SK-N-SH (cell line): ENCODE measurements at regions not wholly inside any gene's neighbourhood (a gene's known extent, or its start where the extent isn't known, plus 50 kb on each side); places are given as distances from the start of the nearest gene placed in this dataset.

ENCODE experiments used
- CTCF ChIA-PET: fragments of 300-600, 350-600 bp; formaldehyde crosslinking; extraction: SDS; loops from one replicate; lab custom pipeline; 2021; lab: Yijun Ruan, JAX
- POLR2A ChIA-PET: fragments of 350-600 bp; sonication (Branson Sonifier 250); formaldehyde crosslinking; extraction: SDS; loops from one replicate; lab custom pipeline; 2020; ENCODE audit warnings: antibody characterized with exemption, inconsistent platforms; lab: Yijun Ruan, JAX
- DNase-seq: peaks from one replicate; pipeline ENCODE4 v3.0.0; 2012
- H2AFZ ChIP-seq: fragments of 200-600 bp; sonication (generic); 2 replicates; pipeline ENCODE4 v1.8.1; 2016; ENCODE audit warnings: antibody characterized with exemption, mild to moderate bottlenecking, low read depth
- H3F3A ChIP-seq: fragments of 200-600 bp; sonication (generic); replicated peaks from 2 replicates; pipeline ENCODE3; 2016; ENCODE audit warnings: antibody characterized with exemption, mild to moderate bottlenecking; ENCODE audit not compliant: insufficient read depth
- H3K27ac ChIP-seq, 2 experiments: fragments of 200-500 bp in 1 of 2; fragments of 200-600 bp in 1 of 2; sonication (Bioruptor generic) in 1 of 2; sonication (generic), shearing (Covaris generic) in 1 of 2; 2 replicates each; pipeline versions ENCODE4 v1.5.1 to v1.6.1; 2014 to 2016; ENCODE audit warnings: low read depth in 2 of 2, inconsistent platforms in 1 of 2, low read length in 1 of 2, mild to moderate bottlenecking in 1 of 2, mixed read lengths in 1 of 2
- H3K27me3 ChIP-seq: fragments of 200-600 bp; sonication (generic), shearing (Covaris generic); 2 replicates; pipeline ENCODE4 v1.6.1; 2016; ENCODE audit warnings: mixed run types; ENCODE audit not compliant: insufficient read depth
- H3K36me3 ChIP-seq, 2 experiments: fragments of 200-500 bp in 1 of 2; fragments of 200-600 bp in 1 of 2; sonication (Bioruptor generic) in 1 of 2; sonication (generic) in 1 of 2; replicated peaks in 1 of 2; 2 replicates each; pipeline versions ENCODE3 to v1.5.1; 2014 to 2016; ENCODE audit warnings: low read length in 1 of 2, mild to moderate bottlenecking in 1 of 2; ENCODE audit not compliant: insufficient read depth in 2 of 2, control insufficient read depth in 1 of 2
- H3K4me1 ChIP-seq, 2 experiments: fragments of 200-500 bp in 1 of 2; fragments of 200-600 bp in 1 of 2; sonication (Bioruptor generic) in 1 of 2; sonication (generic), shearing (Covaris generic) in 1 of 2; 2 replicates each; pipeline versions ENCODE4 v1.5.1 to v1.6.1; 2014 to 2016; ENCODE audit warnings: low read depth in 1 of 2, low read length in 1 of 2, mixed run types in 1 of 2; ENCODE audit not compliant: insufficient read depth in 2 of 2, control insufficient read depth in 1 of 2
- H3K4me2 ChIP-seq: fragments of 200-600 bp; sonication (generic), shearing (Covaris generic); 2 replicates; pipeline ENCODE4 v1.6.1; 2017; ENCODE audit warnings: mixed run types
- H3K4me3 ChIP-seq, 2 experiments: fragments of 200-500 bp in 1 of 2; fragments of 200-600 bp in 1 of 2; sonication (Bioruptor generic) in 1 of 2; sonication (generic), shearing (Covaris generic) in 1 of 2; 2 replicates each; pipeline versions ENCODE4 v1.5.1 to v1.8.1; 2014 to 2016; ENCODE audit warnings: low read depth in 2 of 2, inconsistent platforms in 1 of 2, low read length in 1 of 2, mild to moderate bottlenecking in 1 of 2, mixed read lengths in 1 of 2, moderate library complexity in 1 of 2
- H3K79me2 ChIP-seq: fragments of 200-600 bp; sonication (generic); 2 replicates; pipeline ENCODE4 v1.8.1; 2017; ENCODE audit warnings: mild to moderate bottlenecking; ENCODE audit not compliant: insufficient read depth
- H3K9ac ChIP-seq: fragments of 200-600 bp; sonication (generic); 2 replicates; pipeline ENCODE4 v1.6.1; 2017; ENCODE audit warnings: mixed run types
- H3K9me2 ChIP-seq: fragments of 200-600 bp; sonication (generic); 2 replicates; pipeline ENCODE4 v1.6.1; 2017; ENCODE audit warnings: mixed run types
- H3K9me3 ChIP-seq: fragments of 200-600 bp; sonication (generic); 2 replicates; pipeline ENCODE4 v1.6.1; 2017; ENCODE audit warnings: mixed run types, mild to moderate bottlenecking, moderate library complexity
- H4K20me1 ChIP-seq: fragments of 200-600 bp; sonication (generic); 2 replicates; pipeline ENCODE4 v1.6.1; 2017; ENCODE audit warnings: mild to moderate bottlenecking, mixed run types; ENCODE audit not compliant: insufficient read depth
- EZH2phosphoT487 ChIP-seq: fragments of 200-600 bp; sonication (generic); IDR thresholded peaks from 2 replicates; pipeline ENCODE4 v1.6.1; 2017; ENCODE audit warnings: low read depth, mixed run types, mild to moderate bottlenecking, antibody characterized with exemption, moderate library complexity, borderline replicate concordance
- FOXM1 ChIP-seq: IDR thresholded peaks from 2 replicates; pipeline ENCODE4 v1.4.0; 2012; ENCODE audit warnings: low read depth, mild to moderate bottlenecking
- GATA2 ChIP-seq: sonication (generic); formaldehyde crosslinking; IDR thresholded peaks from 2 replicates; pipeline ENCODE4 v1.5.0; 2020; ENCODE audit warnings: mild to moderate bottlenecking, missing genetic modification reagents
- RFX5 ChIP-seq: IDR thresholded peaks from 2 replicates; pipeline ENCODE4 v1.6.1; 2012; ENCODE audit warnings: mild to moderate bottlenecking, improper control_type of control experiment, low read length
- SIN3A ChIP-seq: IDR thresholded peaks from 2 replicates; pipeline ENCODE4 v1.6.1; 2012; ENCODE audit warnings: low read depth, mild to moderate bottlenecking, low read length, moderate library complexity, borderline replicate concordance
- YY1 ChIP-seq: IDR thresholded peaks from 2 replicates; pipeline ENCODE4 v1.4.0; 2012; ENCODE audit warnings: low read depth, mild to moderate bottlenecking
- WGBS: methylation state at CpG from one replicate; pipeline ENCODE4 v1.1.6; 2017; ENCODE audit warnings: low lambda C conversion rate; 5-methylcytosine and 5-hydroxymethylcytosine counted together
- TF ChIP-seq, protein P1 (sequence below): IDR thresholded peaks from 2 replicates; pipeline ENCODE4 v1.4.0; 2012; ENCODE audit warnings: low read depth, borderline replicate concordance
- TF ChIP-seq, protein P2 (sequence below): fragments of 150-350 bp; IDR thresholded peaks from 2 replicates; pipeline ENCODE4 v1.6.1; 2016; ENCODE audit warnings: mild to moderate bottlenecking, low read depth, low read length
- TF ChIP-seq, protein P3 (sequence below): IDR thresholded peaks from 2 replicates; pipeline ENCODE4 v1.6.1; 2012; ENCODE audit warnings: mild to moderate bottlenecking, low read depth, low read length, moderate library complexity
- TF ChIP-seq, protein P4 (sequence below): fragments of 200-600 bp; sonication (generic); IDR thresholded peaks from 2 replicates; pipeline ENCODE4 v1.6.1; 2017; ENCODE audit warnings: antibody characterized with exemption, mild to moderate bottlenecking, moderate library complexity

DNA sequence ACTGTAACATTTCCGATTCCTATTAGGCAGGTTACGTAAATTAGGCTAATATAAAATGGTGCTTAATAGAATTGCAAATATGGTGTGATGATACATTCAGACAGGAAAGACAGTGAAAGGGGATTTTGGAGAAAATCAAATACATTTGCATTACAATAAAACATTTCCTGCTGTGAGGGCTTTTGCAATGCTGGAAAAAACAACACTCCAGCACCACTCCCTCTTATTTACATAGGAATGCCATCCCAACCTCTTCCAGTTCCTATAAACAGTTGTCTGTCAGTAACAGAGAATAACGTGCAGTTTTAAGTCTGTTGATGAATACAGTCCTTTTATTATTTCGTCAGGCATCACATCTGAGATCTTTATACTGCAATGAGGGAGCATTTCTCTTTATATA, 298.8 kb upstream of the FANCL start (continued):
- TF ChIP-seq, protein P1, sequence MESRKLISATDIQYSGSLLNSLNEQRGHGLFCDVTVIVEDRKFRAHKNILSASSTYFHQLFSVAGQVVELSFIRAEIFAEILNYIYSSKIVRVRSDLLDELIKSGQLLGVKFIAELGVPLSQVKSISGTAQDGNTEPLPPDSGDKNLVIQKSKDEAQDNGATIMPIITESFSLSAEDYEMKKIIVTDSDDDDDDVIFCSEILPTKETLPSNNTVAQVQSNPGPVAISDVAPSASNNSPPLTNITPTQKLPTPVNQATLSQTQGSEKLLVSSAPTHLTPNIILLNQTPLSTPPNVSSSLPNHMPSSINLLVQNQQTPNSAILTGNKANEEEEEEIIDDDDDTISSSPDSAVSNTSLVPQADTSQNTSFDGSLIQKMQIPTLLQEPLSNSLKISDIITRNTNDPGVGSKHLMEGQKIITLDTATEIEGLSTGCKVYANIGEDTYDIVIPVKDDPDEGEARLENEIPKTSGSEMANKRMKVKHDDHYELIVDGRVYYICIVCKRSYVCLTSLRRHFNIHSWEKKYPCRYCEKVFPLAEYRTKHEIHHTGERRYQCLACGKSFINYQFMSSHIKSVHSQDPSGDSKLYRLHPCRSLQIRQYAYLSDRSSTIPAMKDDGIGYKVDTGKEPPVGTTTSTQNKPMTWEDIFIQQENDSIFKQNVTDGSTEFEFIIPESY: no peak
- TF ChIP-seq, protein P2, sequence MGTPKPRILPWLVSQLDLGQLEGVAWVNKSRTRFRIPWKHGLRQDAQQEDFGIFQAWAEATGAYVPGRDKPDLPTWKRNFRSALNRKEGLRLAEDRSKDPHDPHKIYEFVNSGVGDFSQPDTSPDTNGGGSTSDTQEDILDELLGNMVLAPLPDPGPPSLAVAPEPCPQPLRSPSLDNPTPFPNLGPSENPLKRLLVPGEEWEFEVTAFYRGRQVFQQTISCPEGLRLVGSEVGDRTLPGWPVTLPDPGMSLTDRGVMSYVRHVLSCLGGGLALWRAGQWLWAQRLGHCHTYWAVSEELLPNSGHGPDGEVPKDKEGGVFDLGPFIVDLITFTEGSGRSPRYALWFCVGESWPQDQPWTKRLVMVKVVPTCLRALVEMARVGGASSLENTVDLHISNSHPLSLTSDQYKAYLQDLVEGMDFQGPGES: no peak
- TF ChIP-seq EZH2phosphoT487: no peak
- TF ChIP-seq, protein P3, sequence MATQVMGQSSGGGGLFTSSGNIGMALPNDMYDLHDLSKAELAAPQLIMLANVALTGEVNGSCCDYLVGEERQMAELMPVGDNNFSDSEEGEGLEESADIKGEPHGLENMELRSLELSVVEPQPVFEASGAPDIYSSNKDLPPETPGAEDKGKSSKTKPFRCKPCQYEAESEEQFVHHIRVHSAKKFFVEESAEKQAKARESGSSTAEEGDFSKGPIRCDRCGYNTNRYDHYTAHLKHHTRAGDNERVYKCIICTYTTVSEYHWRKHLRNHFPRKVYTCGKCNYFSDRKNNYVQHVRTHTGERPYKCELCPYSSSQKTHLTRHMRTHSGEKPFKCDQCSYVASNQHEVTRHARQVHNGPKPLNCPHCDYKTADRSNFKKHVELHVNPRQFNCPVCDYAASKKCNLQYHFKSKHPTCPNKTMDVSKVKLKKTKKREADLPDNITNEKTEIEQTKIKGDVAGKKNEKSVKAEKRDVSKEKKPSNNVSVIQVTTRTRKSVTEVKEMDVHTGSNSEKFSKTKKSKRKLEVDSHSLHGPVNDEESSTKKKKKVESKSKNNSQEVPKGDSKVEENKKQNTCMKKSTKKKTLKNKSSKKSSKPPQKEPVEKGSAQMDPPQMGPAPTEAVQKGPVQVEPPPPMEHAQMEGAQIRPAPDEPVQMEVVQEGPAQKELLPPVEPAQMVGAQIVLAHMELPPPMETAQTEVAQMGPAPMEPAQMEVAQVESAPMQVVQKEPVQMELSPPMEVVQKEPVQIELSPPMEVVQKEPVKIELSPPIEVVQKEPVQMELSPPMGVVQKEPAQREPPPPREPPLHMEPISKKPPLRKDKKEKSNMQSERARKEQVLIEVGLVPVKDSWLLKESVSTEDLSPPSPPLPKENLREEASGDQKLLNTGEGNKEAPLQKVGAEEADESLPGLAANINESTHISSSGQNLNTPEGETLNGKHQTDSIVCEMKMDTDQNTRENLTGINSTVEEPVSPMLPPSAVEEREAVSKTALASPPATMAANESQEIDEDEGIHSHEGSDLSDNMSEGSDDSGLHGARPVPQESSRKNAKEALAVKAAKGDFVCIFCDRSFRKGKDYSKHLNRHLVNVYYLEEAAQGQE: no peak
- TF ChIP-seq, protein P4, sequence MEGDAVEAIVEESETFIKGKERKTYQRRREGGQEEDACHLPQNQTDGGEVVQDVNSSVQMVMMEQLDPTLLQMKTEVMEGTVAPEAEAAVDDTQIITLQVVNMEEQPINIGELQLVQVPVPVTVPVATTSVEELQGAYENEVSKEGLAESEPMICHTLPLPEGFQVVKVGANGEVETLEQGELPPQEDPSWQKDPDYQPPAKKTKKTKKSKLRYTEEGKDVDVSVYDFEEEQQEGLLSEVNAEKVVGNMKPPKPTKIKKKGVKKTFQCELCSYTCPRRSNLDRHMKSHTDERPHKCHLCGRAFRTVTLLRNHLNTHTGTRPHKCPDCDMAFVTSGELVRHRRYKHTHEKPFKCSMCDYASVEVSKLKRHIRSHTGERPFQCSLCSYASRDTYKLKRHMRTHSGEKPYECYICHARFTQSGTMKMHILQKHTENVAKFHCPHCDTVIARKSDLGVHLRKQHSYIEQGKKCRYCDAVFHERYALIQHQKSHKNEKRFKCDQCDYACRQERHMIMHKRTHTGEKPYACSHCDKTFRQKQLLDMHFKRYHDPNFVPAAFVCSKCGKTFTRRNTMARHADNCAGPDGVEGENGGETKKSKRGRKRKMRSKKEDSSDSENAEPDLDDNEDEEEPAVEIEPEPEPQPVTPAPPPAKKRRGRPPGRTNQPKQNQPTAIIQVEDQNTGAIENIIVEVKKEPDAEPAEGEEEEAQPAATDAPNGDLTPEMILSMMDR: no peak
- TF ChIP-seq SIN3A: no peak
- no peak for TF ChIP-seq GATA2 (CRISPR knock-in tag)

DNA sequence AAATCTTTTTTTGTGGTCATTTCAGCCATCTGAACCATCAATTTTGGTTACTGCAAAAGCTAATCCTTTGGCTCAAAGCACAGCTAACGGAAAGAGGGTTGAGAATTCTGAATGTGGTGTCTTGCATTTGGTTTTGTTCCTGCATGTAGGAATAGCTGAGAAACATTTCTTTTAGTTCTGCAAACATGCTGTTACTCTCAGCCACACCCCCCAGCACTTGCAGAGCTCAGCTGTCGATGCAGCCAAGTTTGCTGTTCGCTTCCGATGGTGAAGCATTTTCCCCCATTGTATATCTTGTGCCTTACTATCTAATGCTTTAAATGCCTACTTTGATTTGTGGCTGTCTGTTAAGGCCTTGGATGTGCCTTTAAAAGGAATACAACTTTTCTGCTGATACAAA, 294.9 kb upstream of the FANCL start:
- Histone ChIP-seq H3F3A (no peaks in the 10 kb centered on the region), H3K4me3 (no peak overlapping the region)
- WGBS: 64% methylated on average over 4 of the region's 4 CpGs

More for the DNA sequence above, 294.9 kb upstream of the FANCL start:
- no peaks in the 10 kb centered on the region for H3K79me2 ChIP-seq
- no peaks in the 10 kb centered on the region for H3K9me3 ChIP-seq
- no peaks in the 10 kb centered on the region for H3K36me3 ChIP-seq
- H2AFZ ChIP-seq: no peak overlapping the region
- CTCF ChIA-PET: no interaction called here
- H4K20me1 ChIP-seq: no peaks in the 10 kb centered on the region
- POLR2A ChIA-PET: no interaction called here
- H3K4me2 ChIP-seq: no peak overlapping the region
- no peaks in the 10 kb centered on the region for H3K27me3 ChIP-seq
- H3K9me2 ChIP-seq: no peaks in the 10 kb centered on the region
- H3K9ac ChIP-seq: no peak overlapping the region
- DNase-seq: no peak
- TF ChIP-seq YY1 (no peak), FOXM1 (no peak), RFX5 (no peak)
- no peak overlapping the region for H3K27ac ChIP-seq
- H3K4me1 ChIP-seq: peaks cover 0 to 3% of the 10 kb centered on the region in 2 experiments; a peak in 3 of 4 replicates
